Coronary artery (tissue), 2 donors: ENCODE measurements at regions not wholly inside any gene's neighbourhood (a gene's known extent, or its start where the extent isn't known, plus 50 kb on each side); places are given as distances from the start of the nearest gene placed in this dataset.
"Not testable (repeated sequence)": the region's sequence is repeated elsewhere in the genome, so short reads cannot be mapped to it uniquely, and the experiment has no call there.

ENCODE experiments used
- DNase-seq: peaks from one replicate; pipeline ENCODE4 v3.0.0-alpha.2; 2017; ENCODE audit warnings: low spot score
- H3K27ac ChIP-seq, 2 donors: fragments of 200-600 bp; sonication (generic); one replicate each; pipeline ENCODE4 v1.5.1; 2016 to 2019
- H3K4me3 ChIP-seq: fragments of 200-600 bp; sonication (generic); 2 replicates; pipeline ENCODE4 v1.5.1; 2016; ENCODE audit warnings: mild to moderate bottlenecking, moderate library complexity
- CTCF ChIP-seq: fragments of 200-600 bp; sonication (generic); IDR thresholded peaks from one replicate; pipeline ENCODE4 v1.5.1; 2019; ENCODE audit warnings: antibody characterized with exemption

DNA sequence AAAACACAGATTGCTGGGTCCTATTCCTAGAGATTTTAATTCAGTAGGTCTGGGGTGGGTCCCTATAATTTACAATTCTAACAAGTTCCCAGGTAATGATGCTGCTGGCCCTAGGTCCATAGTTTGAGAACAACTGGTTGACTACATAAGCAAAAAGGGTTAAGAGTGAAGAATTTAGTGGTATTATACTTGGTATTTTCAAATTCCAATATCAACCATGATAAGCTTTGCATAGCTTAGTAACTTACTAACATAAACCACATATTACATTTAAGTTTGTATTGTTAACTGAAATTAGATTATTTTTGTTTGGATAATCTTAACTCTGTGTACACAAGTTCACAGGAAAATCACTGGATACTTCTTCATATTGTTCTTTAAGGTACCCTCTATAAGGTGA is 862.9 kb upstream of the ACVR2A start:
- no peak for DNase-seq
- no peak for TF ChIP-seq CTCF
- Histone ChIP-seq H3K27ac (peak overlapping the region in 1 of 2 donors; percentile 40), H3K4me3 (no peak overlapping the region)

DNA sequence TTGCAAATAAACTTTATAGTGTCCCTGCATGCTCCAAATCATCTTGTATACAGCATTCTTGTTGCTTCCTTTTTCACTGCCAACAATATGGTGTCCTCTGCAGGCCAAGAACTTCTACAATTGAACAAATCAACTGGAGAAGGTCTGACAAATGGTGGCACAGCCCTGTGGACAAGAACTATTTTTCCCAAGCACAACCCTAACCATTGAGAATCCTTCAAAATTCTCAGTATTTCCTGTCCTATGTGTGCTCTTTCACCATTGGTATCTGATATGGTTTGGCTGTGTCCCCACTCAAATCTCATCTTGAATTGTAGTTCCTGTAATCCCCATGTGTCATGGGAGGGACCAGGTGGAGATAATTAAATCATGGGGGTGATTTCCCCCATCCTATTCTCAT is 865.1 kb upstream of the ACVR2A start:
- DNase-seq = no peak
- TF ChIP-seq CTCF = no peak
- Histone ChIP-seq H3K4me3 (no peak overlapping the region), H3K27ac (no peak overlapping the region)

DNA sequence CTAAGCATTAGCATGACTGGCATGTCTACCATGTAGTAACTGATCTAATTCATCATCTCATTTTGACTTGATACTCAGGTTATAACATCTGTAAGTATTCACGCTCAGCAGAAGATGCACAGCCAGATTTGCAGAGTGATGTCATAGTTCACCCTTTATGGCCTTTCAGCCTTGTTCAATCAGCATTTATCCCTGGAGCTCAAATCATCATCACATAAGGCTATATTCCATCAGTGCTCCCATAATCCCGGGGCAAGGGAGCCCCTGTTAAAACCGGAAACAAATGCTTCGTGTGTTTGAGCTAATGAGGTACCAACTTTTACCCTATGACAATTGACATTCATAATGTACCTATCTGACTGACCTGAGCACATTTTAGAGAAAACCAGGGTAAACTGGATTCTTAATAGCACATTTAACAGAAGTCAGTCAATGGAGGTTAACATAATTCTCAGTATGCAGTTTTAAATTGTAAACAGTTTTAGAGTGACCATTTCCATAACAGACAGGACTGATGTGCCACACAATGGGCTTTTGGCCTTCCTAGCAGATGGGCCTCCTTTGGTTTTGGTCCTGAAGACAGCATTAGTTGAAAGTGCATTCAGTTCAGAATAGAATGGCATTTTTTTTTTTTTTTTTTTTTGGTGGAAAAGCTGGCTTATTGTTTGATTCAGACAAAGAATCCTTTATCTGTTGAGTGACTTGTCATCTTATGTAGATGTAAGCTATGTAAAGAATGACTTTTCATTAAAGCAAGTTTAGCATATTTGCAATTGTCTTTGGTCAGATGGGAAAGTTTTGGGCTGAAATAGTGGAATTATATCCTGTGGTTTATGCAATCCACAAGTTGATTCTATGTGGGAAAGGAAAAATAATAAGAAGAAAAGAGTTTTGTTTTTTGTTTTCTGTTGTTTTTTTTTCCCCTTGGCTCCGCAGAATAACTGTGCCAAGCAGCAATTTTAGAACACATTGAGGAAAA is 866.0 kb upstream of the ACVR2A start:
- no peak for DNase-seq
- H3K4me3 ChIP-seq = no peak overlapping the region
- no peak overlapping the region for H3K27ac ChIP-seq
- TF ChIP-seq CTCF = no peak

- not testable (repeated sequence) for H3K27ac ChIP-seq, DNase-seq, H3K4me3 ChIP-seq
These were observed 873.8 kb upstream of the ACVR2A start for GRCh38 chr2:146970981-146971380.

- H3K4me3 ChIP-seq, H3K27ac ChIP-seq, DNase-seq: not testable (repeated sequence)
These were observed 875.1 kb upstream of the ACVR2A start for GRCh38 chr2:146969703-146970102.

DNA sequence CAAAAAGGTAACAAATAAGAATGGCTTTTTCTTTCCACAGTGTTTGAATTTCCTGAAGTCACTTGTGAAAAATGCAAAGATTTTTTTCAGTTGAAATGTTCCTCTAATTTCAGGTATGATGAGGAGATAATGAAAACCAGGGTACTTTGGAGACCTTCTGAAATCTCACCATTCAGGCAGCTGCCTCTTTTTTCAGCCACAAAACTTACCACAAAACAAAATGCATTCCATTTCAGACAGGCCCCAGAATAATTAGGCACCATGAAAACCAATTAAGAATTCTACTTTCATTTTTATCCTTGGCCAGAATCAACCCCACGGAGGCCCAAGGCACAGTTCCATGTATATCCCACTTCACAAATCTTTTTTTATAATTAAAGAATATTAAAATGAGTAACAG is 880.3 kb upstream of the ACVR2A start:
- no peak overlapping the region for H3K4me3 ChIP-seq
- no peak for DNase-seq
- no peak for TF ChIP-seq CTCF
- H3K27ac ChIP-seq = no peak overlapping the region

GRCh38 chr2:146954544-146954943 is 890.3 kb upstream of the ACVR2A start:
- no peak for DNase-seq
- no peak overlapping the region for H3K4me3 ChIP-seq
- no peak for TF ChIP-seq CTCF
- H3K27ac ChIP-seq = no peak overlapping the region

GRCh38 chr2:146952696-146953095 is 892.1 kb upstream of the ACVR2A start:
- no peak overlapping the region for H3K4me3 ChIP-seq
- DNase-seq = no peak
- no peak for TF ChIP-seq CTCF
- H3K27ac ChIP-seq = no peak overlapping the region
